Sigmoid colon (tissue), 4 donors: ENCODE measurements at regions not wholly inside any gene's neighbourhood (a gene's known extent, or its start where the extent isn't known, plus 50 kb on each side); places are given as distances from the start of the nearest gene placed in this dataset.

Experiments used
- EP300 ChIP-seq, 4 donors: sonication (generic); formaldehyde crosslinking; IDR thresholded peaks; one replicate each; pipeline ENCODE4 v1.6.1; 2017; ENCODE audit warnings: antibody characterized with exemption in 4 of 4
- TF ChIP-seq, protein P1 (sequence below), 4 experiments: fragments of 450-650 bp in 3 of 4; fragments of 200-600 bp in 1 of 4; IDR thresholded peaks; one replicate each; pipeline ENCODE4 v1.5.1; 2016 to 2019; ENCODE audit warnings: antibody characterized with exemption in 4 of 4, mild to moderate bottlenecking in 3 of 4, moderate library complexity in 2 of 4

DNA sequence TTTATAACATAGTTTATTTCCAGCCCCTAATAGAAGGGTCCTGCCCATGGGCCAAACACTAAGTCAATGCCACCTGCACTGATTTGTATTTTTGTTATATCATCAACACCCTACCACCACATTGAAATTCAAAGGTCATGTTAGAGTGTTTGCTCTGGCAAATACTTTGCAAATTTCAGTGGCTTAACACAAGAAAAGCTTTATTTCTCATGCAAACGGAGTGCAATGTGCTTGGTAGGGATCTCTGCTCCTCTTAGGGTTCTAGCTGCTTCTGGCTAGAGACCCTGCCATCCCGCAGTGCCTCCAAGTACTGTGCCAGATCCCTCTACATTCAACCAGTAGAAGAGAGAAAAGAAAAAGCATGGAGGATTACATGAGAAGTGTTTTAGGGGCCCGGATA is 230.8 kb upstream of the TET2 start:
- no peak for TF ChIP-seq EP300 (IDR thresholded peaks at IDR 0.05)
- TF ChIP-seq, protein P1, sequence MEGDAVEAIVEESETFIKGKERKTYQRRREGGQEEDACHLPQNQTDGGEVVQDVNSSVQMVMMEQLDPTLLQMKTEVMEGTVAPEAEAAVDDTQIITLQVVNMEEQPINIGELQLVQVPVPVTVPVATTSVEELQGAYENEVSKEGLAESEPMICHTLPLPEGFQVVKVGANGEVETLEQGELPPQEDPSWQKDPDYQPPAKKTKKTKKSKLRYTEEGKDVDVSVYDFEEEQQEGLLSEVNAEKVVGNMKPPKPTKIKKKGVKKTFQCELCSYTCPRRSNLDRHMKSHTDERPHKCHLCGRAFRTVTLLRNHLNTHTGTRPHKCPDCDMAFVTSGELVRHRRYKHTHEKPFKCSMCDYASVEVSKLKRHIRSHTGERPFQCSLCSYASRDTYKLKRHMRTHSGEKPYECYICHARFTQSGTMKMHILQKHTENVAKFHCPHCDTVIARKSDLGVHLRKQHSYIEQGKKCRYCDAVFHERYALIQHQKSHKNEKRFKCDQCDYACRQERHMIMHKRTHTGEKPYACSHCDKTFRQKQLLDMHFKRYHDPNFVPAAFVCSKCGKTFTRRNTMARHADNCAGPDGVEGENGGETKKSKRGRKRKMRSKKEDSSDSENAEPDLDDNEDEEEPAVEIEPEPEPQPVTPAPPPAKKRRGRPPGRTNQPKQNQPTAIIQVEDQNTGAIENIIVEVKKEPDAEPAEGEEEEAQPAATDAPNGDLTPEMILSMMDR (IDR thresholded peaks at IDR 0.05) = no peak
